Right cardiac atrium (tissue), 5 donors: ENCODE measurements at regions not wholly inside any gene's neighbourhood (a gene's known extent, or its start where the extent isn't known, plus 50 kb on each side); places are given as distances from the start of the nearest gene placed in this dataset.
"Not testable (repeated sequence)": the region's sequence is repeated elsewhere in the genome, so short reads cannot be mapped to it uniquely, and the experiment has no call there.

Source experiments
- ATAC-seq, 2 donors: fragments of 200-7000 bp; cut with Tn5 transposase; one replicate each; pipeline versions ENCODE4 v1.8.0 to v1.9.1; 2020; ENCODE audit warnings: moderate library complexity in 2 of 2, mild to moderate bottlenecking in 1 of 2
- DNase-seq, 3 donors: peaks; one replicate each; pipeline ENCODE4 v3.0.0-alpha.2; 2020
- H3K27ac ChIP-seq: one replicate; pipeline ENCODE4 v1.5.1; 2013; ENCODE audit warnings: mild to moderate bottlenecking, low read length, control low read depth, moderate library complexity
- H3K27me3 ChIP-seq: one replicate; pipeline ENCODE4 v1.6.1; 2013; ENCODE audit not compliant: control insufficient read depth, insufficient read depth
- H3K4me1 ChIP-seq: one replicate; pipeline ENCODE4 v1.6.1; 2013; ENCODE audit warnings: low read length; ENCODE audit not compliant: control insufficient read depth, insufficient read depth
- H3K4me3 ChIP-seq: one replicate; pipeline ENCODE4 v1.5.1; 2013; ENCODE audit warnings: low read length, control low read depth
- H3K9me3 ChIP-seq: one replicate; pipeline ENCODE4 v1.6.1; 2013; ENCODE audit warnings: low read length; ENCODE audit not compliant: control insufficient read depth
- WGBS: extraction: QIAGEN DNeasy Blood & Tissue Kit; methylation state at CpG from one replicate; pipeline ENCODE4 v1.1.7; 2013; 5-methylcytosine and 5-hydroxymethylcytosine counted together
- intact Hi-C, 4 donors: fragments of 100-400 bp; cut with DNase I; formaldehyde crosslinking; loops; one replicate each; pipeline versions ENCODE4 v1.11.0 to v1.14.0; 2022 to 2023
- donor health status: healthy with polysubstance abuse.
- donor health status: DM: no; HTN: yes; CAD: no.
- donor health status: DM: no; HTN: no; CAD: no.
- donor health status: DM: no; HTN: yes; CAD: no; lungs with severe emphysema.
- donor health status: DM: yes; HTN: yes; CAD: no.

DNA sequence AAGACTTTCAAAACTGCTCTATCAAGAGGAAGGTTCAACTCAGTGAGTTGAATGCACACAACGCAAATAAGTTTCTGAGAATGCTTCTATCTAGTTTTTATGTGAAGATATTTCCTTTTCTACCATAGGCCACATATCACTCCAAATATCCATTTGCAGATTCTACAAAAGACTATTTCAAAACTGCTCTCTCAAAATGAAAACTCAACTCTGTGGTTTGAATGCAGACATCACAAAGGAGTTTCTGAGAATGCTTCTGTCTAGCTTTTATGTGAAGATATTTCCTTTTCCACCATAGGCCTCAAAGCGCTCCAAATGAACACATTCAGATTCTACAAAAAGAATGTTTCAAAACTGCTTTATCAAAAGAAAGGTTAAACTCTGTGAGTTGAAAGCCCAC lies 1093.1 kb upstream of the DEFB115 start:
- intact Hi-C loops = not testable (repeated sequence)
- 91% methylated on average over 2 of the region's 2 CpGs for WGBS

DNA sequence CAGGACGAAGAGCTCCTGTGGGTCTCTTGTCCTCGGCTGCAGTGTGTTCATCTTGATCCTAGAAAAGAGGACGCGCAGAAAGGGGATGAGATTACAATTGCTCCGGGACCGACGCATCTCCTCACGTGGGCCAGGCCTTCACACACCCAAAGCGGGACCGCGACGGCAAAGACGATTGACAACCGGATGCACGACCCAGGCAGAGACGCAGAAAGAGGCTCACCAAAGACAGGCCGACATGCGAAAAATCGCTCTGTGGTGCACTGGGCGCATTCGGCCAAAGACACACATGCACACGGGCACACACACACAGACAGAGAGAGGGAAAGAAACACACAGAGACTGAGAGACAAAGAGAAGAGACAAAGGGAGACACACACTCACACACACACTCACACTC lies 1089.9 kb upstream of the DEFB115 start:
- 94% methylated on average over 22 of the region's 22 CpGs for WGBS
- H3K9me3 ChIP-seq = no peaks in the 10 kb centered on the region
- H3K4me3 ChIP-seq = no peak overlapping the region
- H3K27ac ChIP-seq = no peak overlapping the region
- H3K4me1 ChIP-seq = no peaks in the 10 kb centered on the region
- DNase-seq (peak in 1 of 3 donors; percentile 22), ATAC-seq (no peak)
- intact Hi-C loops = no loop called here
- H3K27me3 ChIP-seq = no peaks in the 10 kb centered on the region

More for the DNA sequence above, 1093.1 kb upstream of the DEFB115 start:
- not testable (repeated sequence) for H3K27me3 ChIP-seq, H3K27ac ChIP-seq, H3K4me3 ChIP-seq, H3K4me1 ChIP-seq, ATAC-seq, H3K9me3 ChIP-seq, DNase-seq

DNA sequence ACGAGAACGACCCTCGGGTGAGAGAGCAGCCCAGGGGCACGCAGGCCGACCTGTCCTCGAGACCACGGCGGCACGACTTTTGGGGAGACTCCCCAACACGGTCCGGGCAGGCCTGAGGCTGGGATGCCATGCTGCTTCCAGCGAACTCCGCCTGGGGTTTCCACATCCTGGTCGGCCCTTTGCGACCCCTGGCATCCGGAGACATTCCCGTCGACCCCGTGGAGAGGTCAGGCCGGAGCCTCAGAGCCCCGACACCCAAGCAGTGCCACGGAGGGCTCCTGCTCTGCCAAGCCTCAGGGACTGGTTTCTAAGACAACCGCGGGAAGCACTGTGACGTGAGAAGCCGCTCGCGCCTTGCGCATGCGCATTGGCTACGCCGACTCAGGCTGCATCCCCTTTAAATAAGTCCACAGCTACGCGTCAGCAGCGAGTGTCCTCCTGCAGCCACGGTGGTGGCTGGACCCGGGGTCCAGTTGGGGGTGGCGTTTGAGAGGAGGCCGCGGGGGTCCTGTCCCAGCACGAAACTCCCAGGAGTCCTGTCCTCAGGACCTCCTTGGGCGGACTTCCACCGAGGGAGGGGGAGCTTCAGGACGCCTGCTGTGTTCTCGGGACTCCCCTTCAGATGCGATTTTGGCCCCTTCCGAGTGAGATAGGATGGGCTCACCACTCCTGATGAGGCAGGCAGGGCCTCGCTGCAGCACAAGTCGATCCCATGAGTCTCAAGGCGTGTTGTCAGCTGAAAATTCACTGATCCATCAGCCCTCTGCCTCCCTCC lies 1089.3 kb upstream of the DEFB115 start:
- WGBS = 31% methylated on average over 50 of the region's 50 CpGs
- peak; percentile 19 to 61 (median 57) for DNase-seq
- no peak overlapping the region for H3K4me3 ChIP-seq

DNA sequence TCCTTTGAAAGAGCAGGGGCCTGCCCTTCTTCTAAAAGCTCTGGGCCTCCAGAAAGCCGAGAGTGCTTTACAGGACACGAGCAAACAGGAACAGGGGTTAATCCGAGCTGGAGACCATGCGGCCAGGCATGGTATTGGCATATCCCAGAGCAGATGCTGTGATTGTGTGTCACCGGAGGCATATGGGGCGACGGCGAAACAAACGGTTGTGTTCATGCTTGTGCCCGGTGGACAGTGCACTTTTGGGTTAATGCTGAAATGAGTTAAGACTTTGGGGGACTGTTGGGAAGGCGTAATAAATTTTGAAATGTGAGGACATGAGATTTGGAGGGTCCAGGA lies 1088.7 kb upstream of the DEFB115 start:
- Histone ChIP-seq H3K4me3 (no peak overlapping the region), H3K27ac (no peak overlapping the region), H3K27me3 (no peaks in the 10 kb centered on the region), H3K4me1 (no peaks in the 10 kb centered on the region), H3K9me3 (no peaks in the 10 kb centered on the region)
- DNase-seq = no peak
- WGBS = 80% methylated on average over 11 of the region's 11 CpGs
- intact Hi-C loops = no loop called here
- no peak for ATAC-seq

More for the DNA sequence above, 1089.3 kb upstream of the DEFB115 start:
- Histone ChIP-seq H3K4me1 (no peaks in the 10 kb centered on the region), H3K9me3 (no peaks in the 10 kb centered on the region), H3K27me3 (no peaks in the 10 kb centered on the region), H3K27ac (no peak overlapping the region)
- ATAC-seq = no peak
- intact Hi-C loops = no loop called here

DNA sequence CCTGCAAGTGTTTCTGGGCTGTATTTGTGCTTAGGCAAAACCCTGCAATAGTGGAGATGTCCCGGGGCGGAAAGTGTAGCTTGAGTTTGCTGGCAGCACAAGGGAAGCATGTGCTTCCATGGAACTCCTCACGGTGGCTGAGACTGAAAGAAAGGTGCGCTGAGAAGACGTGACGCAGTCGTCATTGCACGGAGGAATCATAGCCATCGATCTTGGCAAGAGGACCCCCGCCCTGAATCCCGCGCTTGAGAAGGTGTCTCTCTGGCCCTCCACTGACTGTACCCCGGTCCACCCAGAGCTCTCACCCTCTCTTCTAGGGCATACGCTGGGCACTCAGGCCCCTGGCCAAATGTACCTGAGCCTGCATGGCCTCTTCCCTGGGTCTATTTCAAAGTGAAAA lies 1081.8 kb upstream of the DEFB115 start:
- H3K4me1 ChIP-seq = no peaks in the 10 kb centered on the region
- H3K4me3 ChIP-seq = no peak overlapping the region
- ATAC-seq (no peak), DNase-seq (no peak)
- no peaks in the 10 kb centered on the region for H3K9me3 ChIP-seq
- WGBS = 71% methylated on average over 14 of the region's 14 CpGs
- no peaks in the 10 kb centered on the region for H3K27me3 ChIP-seq
- intact Hi-C loops = no loop called here
- no peak overlapping the region for H3K27ac ChIP-seq

DNA sequence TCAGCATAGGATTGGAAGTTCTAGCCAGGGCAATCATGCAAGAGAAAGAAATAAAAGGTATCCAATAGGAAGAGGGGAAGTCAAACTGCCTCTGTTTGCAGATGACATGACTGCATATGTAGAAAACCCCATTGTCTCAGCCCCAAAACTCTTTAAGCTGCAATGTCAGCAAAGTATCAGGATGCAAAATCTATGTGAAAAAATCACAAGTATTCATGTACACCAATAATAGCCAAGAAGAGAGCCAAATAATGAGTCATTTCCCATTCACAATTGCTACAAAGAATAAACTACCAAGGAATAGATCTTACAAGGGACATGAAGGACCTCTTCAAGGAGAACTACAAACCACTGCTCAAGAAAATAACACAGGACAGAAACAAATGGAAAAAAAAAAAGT lies 1074.3 kb upstream of the DEFB115 start:
- H3K4me3 ChIP-seq, ATAC-seq, H3K27ac ChIP-seq, H3K9me3 ChIP-seq, H3K27me3 ChIP-seq, intact Hi-C loops, H3K4me1 ChIP-seq, DNase-seq: not testable (repeated sequence)

DNA sequence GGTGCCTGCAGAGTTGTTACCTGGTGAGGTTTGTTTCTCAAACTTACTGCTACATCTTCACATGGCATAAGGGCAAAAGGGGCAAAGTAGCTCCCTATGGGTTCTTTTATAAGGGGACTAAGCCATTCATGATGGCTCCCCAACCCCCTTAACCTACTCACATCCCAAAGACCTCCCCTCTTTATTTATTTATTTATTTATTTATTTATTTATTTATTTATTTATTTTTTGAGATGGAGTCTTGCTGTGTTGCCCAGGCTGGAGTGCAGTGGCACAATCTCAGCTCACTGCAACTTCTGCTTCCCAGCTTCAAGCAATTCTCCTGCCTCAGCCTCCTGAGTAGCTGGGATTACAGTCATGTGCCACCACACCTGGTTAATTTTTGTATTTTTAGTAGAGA lies 1065.7 kb upstream of the DEFB115 start:
- ATAC-seq, H3K9me3 ChIP-seq, H3K4me3 ChIP-seq, intact Hi-C loops, H3K27ac ChIP-seq, DNase-seq, H3K27me3 ChIP-seq, H3K4me1 ChIP-seq: not testable (repeated sequence)

DNA sequence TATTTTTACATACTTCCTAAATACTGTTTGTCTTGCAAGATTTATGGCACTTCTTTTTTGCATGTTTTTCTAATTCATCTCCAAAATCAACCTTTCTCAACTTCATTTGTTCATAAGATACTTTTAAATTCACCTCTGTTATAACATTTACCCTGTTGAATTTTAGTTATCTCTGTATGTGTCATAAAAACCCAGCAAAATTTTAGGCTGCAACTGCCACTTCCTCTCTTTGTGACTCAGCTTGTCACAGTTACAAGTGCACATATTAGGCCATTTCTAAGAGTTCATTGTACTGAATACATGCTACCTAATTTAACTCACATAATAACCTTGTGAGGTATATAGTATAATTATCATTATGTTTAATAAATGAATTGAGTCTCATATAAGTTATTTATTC lies 1023.0 kb upstream of the DEFB115 start:
- H3K9me3 ChIP-seq, H3K4me3 ChIP-seq, H3K4me1 ChIP-seq, H3K27ac ChIP-seq, intact Hi-C loops, H3K27me3 ChIP-seq, ATAC-seq, DNase-seq: not testable (repeated sequence)

DNA sequence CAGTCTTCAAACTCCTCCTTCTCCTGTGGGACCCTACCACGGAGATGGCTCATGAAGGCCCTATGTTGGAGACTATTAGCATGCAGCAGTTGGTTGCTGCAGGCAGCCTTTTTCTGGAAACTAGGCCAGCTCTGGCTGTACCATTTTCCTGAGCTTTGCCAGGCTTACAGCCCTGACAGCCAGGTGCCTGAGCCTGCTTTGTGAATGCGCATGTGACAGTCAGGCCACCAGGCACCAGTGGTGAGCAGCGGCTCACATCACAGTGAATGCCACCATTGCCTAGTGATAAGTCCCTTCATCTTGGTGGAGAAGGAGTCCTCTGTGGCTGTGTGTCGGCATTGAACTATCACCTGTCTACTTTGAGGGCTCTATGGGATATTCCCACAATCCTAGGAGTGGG lies 982.4 kb upstream of the DEFB115 start:
- H3K4me1 ChIP-seq, ATAC-seq, H3K27ac ChIP-seq, DNase-seq, intact Hi-C loops, H3K9me3 ChIP-seq, H3K4me3 ChIP-seq, H3K27me3 ChIP-seq: not testable (repeated sequence)
- 64% methylated on average over 4 of the region's 4 CpGs for WGBS

DNA sequence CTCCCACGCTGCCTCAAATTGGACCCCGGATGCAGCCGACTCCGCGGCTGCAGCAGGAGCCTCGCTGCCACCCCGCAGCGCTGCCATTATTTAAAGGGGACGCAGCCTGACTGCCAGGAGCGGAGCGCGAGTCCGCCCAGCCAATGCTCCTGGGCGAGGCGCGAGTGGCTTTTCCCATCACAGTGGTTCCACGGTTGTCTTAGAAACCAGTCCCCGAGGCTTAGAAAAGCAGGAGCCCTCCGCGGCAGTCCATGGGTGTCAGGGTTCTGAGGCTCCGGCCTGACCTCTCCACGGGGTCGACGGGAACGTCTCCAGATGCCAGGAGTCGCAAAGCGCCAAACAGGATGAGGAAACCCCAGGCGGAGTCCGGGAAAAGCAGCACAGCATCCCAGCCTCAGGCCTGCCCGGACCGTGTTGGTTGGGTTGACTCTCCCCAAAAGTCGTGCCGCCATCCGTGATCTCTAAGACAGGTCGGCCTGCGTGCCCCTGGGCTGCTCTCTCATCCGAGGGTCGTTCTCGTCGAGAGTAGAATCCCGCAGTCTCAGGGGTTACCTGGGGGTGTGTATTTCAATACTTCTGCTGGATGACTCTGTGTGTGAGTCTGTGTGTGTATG lies 975.8 kb upstream of the DEFB115 start:
- no peak overlapping the region for H3K4me3 ChIP-seq
- H3K27me3 ChIP-seq = no peaks in the 10 kb centered on the region
- H3K9me3 ChIP-seq = no peaks in the 10 kb centered on the region
- H3K4me1 ChIP-seq = no peaks in the 10 kb centered on the region
- WGBS = 52% methylated on average over 41 of the region's 41 CpGs
- DNase-seq (peak in 1 of 3 donors; percentile 55), ATAC-seq (no peak)
- intact Hi-C loops = no loop called here
- H3K27ac ChIP-seq = no peak overlapping the region

DNA sequence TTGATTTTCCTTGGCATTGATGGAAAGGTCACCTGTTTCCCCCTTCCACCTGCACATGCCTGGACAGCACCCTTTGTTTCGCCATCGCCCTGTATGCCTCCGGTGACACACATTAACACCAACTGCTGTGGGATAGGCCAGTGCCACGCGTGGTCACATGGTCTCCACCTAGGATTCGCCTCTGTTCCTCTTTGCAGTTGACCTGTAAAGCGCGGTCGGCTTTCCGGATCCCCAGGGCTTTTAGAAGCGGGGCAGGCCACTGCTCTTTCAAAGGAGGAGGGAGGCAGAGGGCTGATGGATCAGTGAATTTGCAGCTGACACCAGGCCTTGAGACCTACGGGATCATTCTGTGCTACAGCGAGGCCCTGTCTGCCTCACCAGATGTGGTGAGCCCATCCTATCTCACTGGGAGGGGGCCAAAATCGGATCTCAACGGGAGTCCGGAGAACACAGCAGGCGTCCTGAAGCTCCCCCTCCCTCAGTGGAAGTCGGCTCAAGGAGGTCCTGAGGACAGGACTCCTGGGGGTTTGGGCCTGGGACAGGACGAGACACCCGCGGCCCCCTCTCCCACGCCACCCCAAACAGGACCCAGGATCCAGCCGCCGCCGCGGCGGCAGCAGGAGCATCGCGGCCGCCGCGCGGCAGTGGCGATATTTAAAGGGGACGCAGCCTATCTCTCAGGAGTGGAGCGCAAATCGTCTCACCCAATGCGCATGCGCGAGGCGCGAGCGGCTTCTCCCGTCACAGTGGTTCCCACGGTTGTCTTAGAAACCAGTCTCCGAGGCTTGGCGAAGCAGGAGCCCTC lies 973.8 kb upstream of the DEFB115 start:
- peak; percentile 56 to 95 (median 91) for DNase-seq
- H3K27ac ChIP-seq, ATAC-seq: not testable (repeated sequence)

More for the DNA sequence above, 973.8 kb upstream of the DEFB115 start:
- intact Hi-C loops, H3K27me3 ChIP-seq, H3K9me3 ChIP-seq, H3K4me1 ChIP-seq: not testable (repeated sequence)
- WGBS = 22% methylated on average over 47 of the region's 47 CpGs
- H3K4me3 ChIP-seq = peak overlapping the region; percentile 6
